OCI-LY3 (cell line): ENCODE measurements at regions not wholly inside any gene's neighbourhood (a gene's known extent, or its start where the extent isn't known, plus 50 kb on each side); places are given as distances from the start of the nearest gene placed in this dataset.

ENCODE experiments used
- H2AFZ ChIP-seq: fragments of 200-600, 300-600 bp; shearing (Covaris generic); 2 replicates; pipeline ENCODE4 v1.6.0; 2014; ENCODE audit warnings: antibody characterized with exemption, low read depth, low read length
- H3K27ac ChIP-seq: fragments of 200-600, 300-600 bp; sonication (generic); 2 replicates; pipeline ENCODE4 v1.5.1; 2014; ENCODE audit warnings: mild to moderate bottlenecking, low read length, moderate library complexity, mixed read lengths
- H3K27me3 ChIP-seq: fragments of 200-600, 300-600 bp; sonication (generic); 2 replicates; pipeline ENCODE4 v1.6.1; 2014; ENCODE audit warnings: low read depth, low read length, mixed read lengths
- H3K36me3 ChIP-seq: fragments of 200-600, 300-600 bp; sonication (generic); replicated peaks from 2 replicates; pipeline ENCODE3; 2014; ENCODE audit warnings: low read depth, low read length, mixed read lengths
- H3K4me1 ChIP-seq: fragments of 300-600, 200-600 bp; sonication (generic); 2 replicates; pipeline ENCODE4 v1.6.1; 2014; ENCODE audit warnings: low read length, mixed read lengths
- H3K4me2 ChIP-seq: fragments of 200-600, 300-600 bp; sonication (generic); 2 replicates; pipeline ENCODE4 v1.6.1; 2014; ENCODE audit warnings: low read length, mixed read lengths
- H3K4me3 ChIP-seq: fragments of 300-600, 200-600 bp; sonication (generic); 2 replicates; pipeline ENCODE4 v1.5.1; 2014; ENCODE audit warnings: antibody characterized with exemption, mild to moderate bottlenecking, low read length, moderate library complexity
- H3K79me2 ChIP-seq: fragments of 300-600, 200-600 bp; shearing (Covaris generic); 2 replicates; pipeline ENCODE4 v1.6.1; 2014; ENCODE audit warnings: mild to moderate bottlenecking, low read length, mixed read lengths
- H3K9ac ChIP-seq: fragments of 300-600, 200-600 bp; shearing (Covaris generic); 2 replicates; pipeline ENCODE4 v1.6.0; 2014; ENCODE audit warnings: mild to moderate bottlenecking, low read length, moderate library complexity
- H3K9me3 ChIP-seq: fragments of 200-600, 300-600 bp; shearing (Covaris generic); 2 replicates; pipeline ENCODE4 v1.6.1; 2014; ENCODE audit warnings: low read length, mixed read lengths; ENCODE audit not compliant: insufficient read depth
- H4K20me1 ChIP-seq: fragments of 200-600, 300-600 bp; sonication (generic); 2 replicates; pipeline ENCODE4 v1.6.1; 2016; ENCODE audit warnings: low read length, mixed read lengths; ENCODE audit not compliant: insufficient read depth
- EZH2phosphoT487 ChIP-seq: fragments of 200-600 bp; shearing (Covaris generic); IDR thresholded peaks from 2 replicates; pipeline ENCODE4 v1.6.1; 2018; ENCODE audit warnings: antibody characterized with exemption, mixed run types, low read depth
- TF ChIP-seq, protein P1 (sequence below): fragments of 200-600, 300-600 bp; sonication (generic); IDR thresholded peaks from 2 replicates; pipeline ENCODE4 v1.5.1; 2014; ENCODE audit warnings: antibody characterized with exemption, low read length, low read depth

DNA sequence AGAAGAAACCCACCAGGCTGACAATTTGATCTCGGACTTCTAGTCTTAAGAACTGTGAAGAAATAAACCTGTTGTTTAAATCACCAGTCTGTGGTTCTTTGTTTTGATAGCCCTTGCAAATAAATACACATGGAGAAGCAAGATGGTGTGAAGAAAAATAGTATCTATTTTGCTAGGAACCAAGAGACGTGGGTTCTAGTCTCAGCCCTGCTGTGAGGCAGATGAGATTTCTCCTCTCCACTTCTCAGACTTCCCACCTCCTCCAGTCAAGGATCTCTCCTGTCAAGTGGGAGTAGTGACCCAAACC is 294.9 kb upstream of the JARID2 start:
- Histone ChIP-seq H3K9me3 (no peaks in the 10 kb centered on the region), H3K4me2 (no peak overlapping the region), H3K9ac (no peak overlapping the region), H3K4me3 (no peak overlapping the region), H3K27me3 (no peaks in the 10 kb centered on the region), H4K20me1 (no peaks in the 10 kb centered on the region), H3K27ac (no peak overlapping the region), H3K4me1 (peaks cover 18% of the 10 kb centered on the region), H3K36me3 (no peaks in the 10 kb centered on the region), H2AFZ (no peak overlapping the region), H3K79me2 (no peaks in the 10 kb centered on the region)
- TF ChIP-seq EZH2phosphoT487: no peak
- TF ChIP-seq, protein P1, sequence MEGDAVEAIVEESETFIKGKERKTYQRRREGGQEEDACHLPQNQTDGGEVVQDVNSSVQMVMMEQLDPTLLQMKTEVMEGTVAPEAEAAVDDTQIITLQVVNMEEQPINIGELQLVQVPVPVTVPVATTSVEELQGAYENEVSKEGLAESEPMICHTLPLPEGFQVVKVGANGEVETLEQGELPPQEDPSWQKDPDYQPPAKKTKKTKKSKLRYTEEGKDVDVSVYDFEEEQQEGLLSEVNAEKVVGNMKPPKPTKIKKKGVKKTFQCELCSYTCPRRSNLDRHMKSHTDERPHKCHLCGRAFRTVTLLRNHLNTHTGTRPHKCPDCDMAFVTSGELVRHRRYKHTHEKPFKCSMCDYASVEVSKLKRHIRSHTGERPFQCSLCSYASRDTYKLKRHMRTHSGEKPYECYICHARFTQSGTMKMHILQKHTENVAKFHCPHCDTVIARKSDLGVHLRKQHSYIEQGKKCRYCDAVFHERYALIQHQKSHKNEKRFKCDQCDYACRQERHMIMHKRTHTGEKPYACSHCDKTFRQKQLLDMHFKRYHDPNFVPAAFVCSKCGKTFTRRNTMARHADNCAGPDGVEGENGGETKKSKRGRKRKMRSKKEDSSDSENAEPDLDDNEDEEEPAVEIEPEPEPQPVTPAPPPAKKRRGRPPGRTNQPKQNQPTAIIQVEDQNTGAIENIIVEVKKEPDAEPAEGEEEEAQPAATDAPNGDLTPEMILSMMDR: no peak

DNA sequence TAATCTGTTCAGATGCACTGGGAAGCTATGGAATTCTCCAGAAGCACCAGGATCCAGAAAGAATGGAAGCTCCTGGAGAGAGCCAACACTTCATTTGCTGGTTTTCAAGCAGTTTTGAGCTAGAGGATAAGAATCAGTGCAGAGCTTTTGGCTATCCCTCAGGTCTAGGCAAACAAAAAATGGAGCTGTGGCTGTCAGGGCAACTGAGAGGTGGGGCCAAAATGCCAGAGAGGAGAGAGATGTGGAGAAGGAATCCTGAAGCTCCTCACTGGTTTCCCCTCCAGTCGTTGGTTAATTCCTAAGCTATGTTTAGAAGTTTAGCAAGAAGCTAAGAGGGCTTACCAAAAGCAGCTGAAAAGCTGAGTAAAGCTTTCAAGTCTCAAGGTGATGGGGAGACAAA is 294.2 kb upstream of the JARID2 start:
- TF ChIP-seq, protein P1: no peak
- no peak for TF ChIP-seq EZH2phosphoT487
- Histone ChIP-seq H3K27ac (no peak overlapping the region), H3K79me2 (no peaks in the 10 kb centered on the region), H3K9ac (no peak overlapping the region), H2AFZ (no peak overlapping the region), H3K4me1 (peaks cover 18% of the 10 kb centered on the region), H3K36me3 (no peaks in the 10 kb centered on the region), H3K9me3 (no peaks in the 10 kb centered on the region), H3K4me3 (no peak overlapping the region), H4K20me1 (no peaks in the 10 kb centered on the region), H3K27me3 (no peaks in the 10 kb centered on the region), H3K4me2 (no peak overlapping the region)

DNA sequence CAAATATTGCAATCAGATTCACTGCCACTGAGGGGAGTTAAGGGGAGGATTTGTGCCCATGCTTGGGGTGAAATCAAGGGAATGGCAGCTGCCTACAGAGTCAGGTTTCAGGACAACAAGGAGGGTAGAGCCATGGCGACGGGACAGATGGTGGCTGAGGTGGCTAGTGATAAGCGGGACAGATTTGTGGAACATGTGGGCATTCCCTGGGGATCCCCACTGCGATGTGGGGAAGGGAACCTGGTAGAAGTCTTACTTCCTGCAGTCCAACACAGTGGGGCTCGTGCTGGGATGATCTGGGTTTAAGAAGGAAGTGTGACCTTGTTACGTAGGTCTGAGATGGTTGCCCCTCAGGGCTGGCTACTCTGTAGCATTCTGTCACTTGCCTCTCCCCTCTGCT is 292.0 kb upstream of the JARID2 start:
- Histone ChIP-seq H3K79me2 (no peaks in the 10 kb centered on the region), H3K36me3 (no peaks in the 10 kb centered on the region), H3K27me3 (no peaks in the 10 kb centered on the region), H3K4me1 (peaks cover 36% of the 10 kb centered on the region), H3K4me3 (no peak overlapping the region), H4K20me1 (no peaks in the 10 kb centered on the region), H3K9me3 (no peaks in the 10 kb centered on the region), H3K4me2 (peak overlapping the region; percentile 17; the same call in 1 of the 2 replicates), H3K27ac (no peak overlapping the region), H2AFZ (peak overlapping the region; percentile 80; the same call in 1 of the 2 replicates), H3K9ac (no peak overlapping the region)
- TF ChIP-seq, protein P1: no peak
- no peak for TF ChIP-seq EZH2phosphoT487

DNA sequence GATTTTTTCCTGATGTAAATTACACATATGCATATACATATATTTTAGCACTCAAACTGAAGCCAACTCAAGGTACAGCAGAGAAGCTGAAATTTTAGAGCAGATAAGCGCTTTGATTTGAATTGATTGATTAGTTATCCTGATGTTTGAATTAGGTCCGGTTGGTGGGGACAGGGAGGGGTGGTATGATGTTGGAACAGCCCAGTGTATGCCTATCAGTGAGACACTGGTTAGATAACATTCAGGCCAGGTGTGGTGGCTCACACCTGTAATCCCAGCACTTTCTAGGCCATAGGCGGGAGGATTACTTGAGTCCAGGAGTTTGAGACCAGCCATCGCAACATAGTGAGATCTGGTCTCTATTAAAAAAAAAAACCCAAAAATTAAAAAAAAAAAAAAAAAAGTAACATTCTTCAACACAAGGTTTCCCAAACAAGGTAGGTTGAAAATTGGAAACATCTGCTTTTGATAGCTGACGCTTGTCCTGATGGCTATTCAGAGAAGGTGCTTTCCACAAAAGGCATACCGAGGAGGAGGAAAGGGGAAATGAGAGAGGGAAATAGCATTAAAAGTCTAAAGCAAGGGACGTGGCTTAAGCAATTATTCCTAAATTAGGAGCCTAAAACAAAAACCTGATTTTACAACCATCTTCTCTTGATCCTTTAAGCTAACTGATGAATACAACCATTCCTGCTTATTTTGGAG is 288.4 kb upstream of the JARID2 start:
- H3K9ac ChIP-seq: no peak overlapping the region; the same call in 1 of the 2 replicates
- H3K27me3 ChIP-seq: no peaks in the 10 kb centered on the region
- no peak overlapping the region for H3K4me3 ChIP-seq
- H3K79me2 ChIP-seq: no peaks in the 10 kb centered on the region
- H3K9me3 ChIP-seq: no peaks in the 10 kb centered on the region
- peak overlapping the region; percentile 68 for H3K27ac ChIP-seq
- TF ChIP-seq, protein P1: no peak
- TF ChIP-seq EZH2phosphoT487: no peak
- peak overlapping the region; percentile 38 for H3K4me2 ChIP-seq
- H3K36me3 ChIP-seq: no peaks in the 10 kb centered on the region
- H4K20me1 ChIP-seq: no peaks in the 10 kb centered on the region
- H3K4me1 ChIP-seq: peaks cover 32% of the 10 kb centered on the region
- no peak overlapping the region for H2AFZ ChIP-seq
